GM19372 (cell line): ENCODE measurements at regions not wholly inside any gene's neighbourhood (a gene's known extent, or its start where the extent isn't known, plus 50 kb on each side); places are given as distances from the start of the nearest gene placed in this dataset.
"Not testable (repeated sequence)": the region's sequence is repeated elsewhere in the genome, so short reads cannot be mapped to it uniquely, and the experiment has no call there.

Experiments used
- ATAC-seq: cut with Tn5 transposase; IDR thresholded peaks from one replicate; pipeline ENCODE4 v1.9.1; 2021; ENCODE audit warnings: mild to moderate bottlenecking, low read depth, moderate library complexity; ENCODE audit not compliant: unreplicated experiment

- no peak for ATAC-seq
These were observed 435.4 kb downstream of the SETD4 start for GRCh38 chr21:35624901-35625300.

- ATAC-seq: no peak
These were observed 437.7 kb downstream of the SETD4 start for GRCh38 chr21:35622612-35623011.

GRCh38 chr21:35619184-35619583 is 441.1 kb downstream of the SETD4 start:
- ATAC-seq: no peak

GRCh38 chr21:35617491-35617890 is 442.8 kb downstream of the SETD4 start:
- ATAC-seq: no peak

GRCh38 chr21:35616090-35616489 is 444.2 kb downstream of the SETD4 start:
- ATAC-seq: no peak

- ATAC-seq: no peak
These were observed 445.0 kb downstream of the SETD4 start for GRCh38 chr21:35615325-35615724.

GRCh38 chr21:35614396-35614921 is 445.9 kb downstream of the SETD4 start:
- no peak for ATAC-seq

GRCh38 chr21:35611708-35612132 is 448.6 kb downstream of the SETD4 start:
- ATAC-seq: no peak

- no peak for ATAC-seq
These were observed 451.1 kb downstream of the SETD4 start for GRCh38 chr21:35609263-35609662.

- ATAC-seq: no peak
These were observed 452.9 kb downstream of the SETD4 start for GRCh38 chr21:35607406-35607805.

- no peak for ATAC-seq
These were observed 453.7 kb downstream of the SETD4 start for GRCh38 chr21:35606578-35606977.

- ATAC-seq: no peak
These were observed 454.2 kb downstream of the SETD4 start for GRCh38 chr21:35606146-35606545.

- no peak for ATAC-seq
These were observed 456.8 kb downstream of the SETD4 start for GRCh38 chr21:35603494-35603893.

GRCh38 chr21:35602811-35603362 is 457.4 kb downstream of the SETD4 start:
- ATAC-seq: no peak

GRCh38 chr21:35601211-35601610 is 459.1 kb downstream of the SETD4 start:
- ATAC-seq: no peak

GRCh38 chr21:35599164-35599563 is 461.2 kb downstream of the SETD4 start:
- no peak for ATAC-seq

GRCh38 chr21:35597750-35598339 is 462.5 kb downstream of the SETD4 start:
- ATAC-seq: no peak

- ATAC-seq: no peak
These were observed 465.4 kb downstream of the SETD4 start for GRCh38 chr21:35594905-35595304.

GRCh38 chr21:35593000-35593502 is 467.3 kb downstream of the SETD4 start:
- no peak for ATAC-seq

- ATAC-seq: not testable (repeated sequence)
These were observed 470.0 kb downstream of the SETD4 start for GRCh38 chr21:35590284-35590683.

GRCh38 chr21:35587841-35588380 is 472.4 kb downstream of the SETD4 start:
- no peak for ATAC-seq

GRCh38 chr21:35586305-35586704 is 474.0 kb downstream of the SETD4 start:
- ATAC-seq: no peak
